H9 (cell line): ENCODE measurements at regions not wholly inside any gene's neighbourhood (a gene's known extent, or its start where the extent isn't known, plus 50 kb on each side); places are given as distances from the start of the nearest gene placed in this dataset.

Source experiments
- DNase-seq: peaks from one replicate; pipeline ENCODE4 v3.0.0-alpha.2; 2017
- H2AFZ ChIP-seq: one replicate; pipeline ENCODE4 v1.6.1; 2013; ENCODE audit warnings: mild to moderate bottlenecking, low read length, control low read depth, moderate library complexity
- H2AK5ac ChIP-seq: 2 replicates; pipeline ENCODE4 v1.6.1; 2013; ENCODE audit warnings: low read length, control low read depth, mixed read lengths; ENCODE audit not compliant: insufficient read length
- H2BK120ac ChIP-seq: one replicate; pipeline ENCODE4 v1.6.1; 2013; ENCODE audit warnings: low read depth, mild to moderate bottlenecking, low read length, control low read depth, inconsistent platforms; ENCODE audit not compliant: poor library complexity, severe bottlenecking
- H2BK12ac ChIP-seq: 2 replicates; pipeline ENCODE4 v1.6.1; 2013; ENCODE audit warnings: low read length, control low read depth, mixed read lengths, low read depth; ENCODE audit not compliant: insufficient read length
- H2BK15ac ChIP-seq: 2 replicates; pipeline ENCODE4 v1.6.1; 2013; ENCODE audit warnings: low read depth, low read length, control low read depth
- H2BK20ac ChIP-seq: one replicate; pipeline ENCODE4 v1.6.1; 2013; ENCODE audit warnings: low read depth, mild to moderate bottlenecking, low read length, control low read depth, inconsistent platforms; ENCODE audit not compliant: poor library complexity, severe bottlenecking
- H2BK5ac ChIP-seq: 2 replicates; pipeline ENCODE4 v1.6.1; 2013; ENCODE audit warnings: low read length, control low read depth, mixed read lengths; ENCODE audit not compliant: insufficient read length
- H3K14ac ChIP-seq: 2 replicates; pipeline ENCODE4 v1.6.1; 2013; ENCODE audit warnings: low read length, control low read depth; ENCODE audit not compliant: insufficient read depth
- H3K18ac ChIP-seq: 2 replicates; pipeline ENCODE4 v1.6.1; 2013; ENCODE audit warnings: low read depth, mild to moderate bottlenecking, mixed read lengths, low read length, control low read depth; ENCODE audit not compliant: insufficient read length
- H3K23ac ChIP-seq: 2 replicates; pipeline ENCODE4 v1.6.1; 2013; ENCODE audit warnings: low read length, control low read depth, mixed read lengths, low read depth; ENCODE audit not compliant: insufficient read length
- H3K23me2 ChIP-seq: 2 replicates; pipeline ENCODE4 v1.6.1; 2013; ENCODE audit warnings: low read depth, mild to moderate bottlenecking, mixed read lengths, low read length, control low read depth; ENCODE audit not compliant: insufficient read length, poor library complexity, severe bottlenecking
- H3K27ac ChIP-seq: 2 replicates; pipeline ENCODE4 v1.5.1; 2013; ENCODE audit warnings: low read length, control low read depth, mixed read lengths, low read depth; ENCODE audit not compliant: insufficient read length
- H3K27me3 ChIP-seq: 2 replicates; pipeline ENCODE4 v1.6.1; 2013; ENCODE audit warnings: low read length, control low read depth, inconsistent platforms; ENCODE audit not compliant: insufficient read depth
- H3K4ac ChIP-seq: 2 replicates; pipeline ENCODE4 v1.6.1; 2013; ENCODE audit warnings: low read depth, mild to moderate bottlenecking, control low read depth, inconsistent platforms, low read length, moderate library complexity
- H3K4me1 ChIP-seq: 2 replicates; pipeline ENCODE4 v1.6.1; 2013; ENCODE audit warnings: low read length, control low read depth, inconsistent platforms; ENCODE audit not compliant: insufficient read depth
- H3K4me2 ChIP-seq: 2 replicates; pipeline ENCODE4 v1.6.1; 2013; ENCODE audit warnings: low read length, control low read depth, mixed read lengths; ENCODE audit not compliant: insufficient read length, insufficient read depth
- H3K56ac ChIP-seq: 2 replicates; pipeline ENCODE4 v1.6.1; 2013; ENCODE audit warnings: low read depth, mild to moderate bottlenecking, mixed read lengths, low read length, control low read depth; ENCODE audit not compliant: insufficient read length
- H3K79me1 ChIP-seq: 2 replicates; pipeline ENCODE4 v1.6.1; 2013; ENCODE audit warnings: low read depth, mild to moderate bottlenecking, moderate library complexity, low read length, control low read depth, inconsistent platforms; ENCODE audit not compliant: insufficient read depth, poor library complexity, severe bottlenecking
- H3K79me2 ChIP-seq: 2 replicates; pipeline ENCODE4 v1.6.1; 2013; ENCODE audit warnings: low read length, control low read depth, inconsistent platforms; ENCODE audit not compliant: insufficient read depth
- H3K9ac ChIP-seq: 2 replicates; pipeline ENCODE4 v1.6.1; 2013; ENCODE audit warnings: low read length, control low read depth, mixed read lengths; ENCODE audit not compliant: insufficient read length; ENCODE audit errors: extremely low read depth
- H3K9me3 ChIP-seq: one replicate; pipeline ENCODE4 v1.6.1; 2013; ENCODE audit warnings: low read depth, low read length, inconsistent platforms; ENCODE audit not compliant: control insufficient read depth
- H3T11ph ChIP-seq: one replicate; pipeline ENCODE4 v1.6.1; 2013; ENCODE audit warnings: mild to moderate bottlenecking, low read length, control low read depth, inconsistent platforms
- H4K20me1 ChIP-seq: one replicate; pipeline ENCODE4 v1.6.1; 2013; ENCODE audit not compliant: control insufficient read depth, insufficient read length, insufficient read depth
- H4K5ac ChIP-seq: 2 replicates; pipeline ENCODE4 v1.6.1; 2013; ENCODE audit warnings: low read depth, mild to moderate bottlenecking, mixed read lengths, low read length, control low read depth; ENCODE audit not compliant: insufficient read length
- H4K8ac ChIP-seq: replicated peaks from 2 replicates; pipeline ENCODE4 v1.6.1; 2013; ENCODE audit warnings: low read length, control low read depth, mixed read lengths, low read depth; ENCODE audit not compliant: insufficient read length
- H4K91ac ChIP-seq: 2 replicates; pipeline ENCODE4 v1.6.1; 2013; ENCODE audit warnings: low read depth, mild to moderate bottlenecking, moderate library complexity, mixed read lengths, low read length, control low read depth; ENCODE audit not compliant: insufficient read length
- H3K27ac Mint-ChIP-seq, 3 experiments: 2 replicates in 2 of 3; 3 replicates in 1 of 3; pipeline ENCODE4 v1.8.0; 2020 to 2021; ENCODE audit warnings: mixed read lengths in 3 of 3, mild to moderate bottlenecking in 1 of 3, moderate library complexity in 1 of 3
- H3K27me3 Mint-ChIP-seq: 2 replicates; pipeline ENCODE4 v1.8.0; 2021; ENCODE audit warnings: low read depth, mild to moderate bottlenecking, moderate library complexity, mixed read lengths
- H3K36me3 Mint-ChIP-seq, 3 experiments: 2 replicates in 2 of 3; 3 replicates in 1 of 3; pipeline ENCODE4 v1.8.0; 2020 to 2021; ENCODE audit warnings: low read depth in 3 of 3, mixed read lengths in 3 of 3; ENCODE audit not compliant: insufficient read depth in 1 of 3
- H3K4me1 Mint-ChIP-seq, 2 experiments: 2 replicates each; pipeline ENCODE4 v1.8.0; 2020; ENCODE audit warnings: mixed read lengths in 2 of 2
- H3K4me3 Mint-ChIP-seq, 2 experiments: 2 replicates in 1 of 2; 3 replicates in 1 of 2; pipeline ENCODE4 v1.8.0; 2020 to 2021; ENCODE audit warnings: mild to moderate bottlenecking in 2 of 2, mixed read lengths in 2 of 2, moderate library complexity in 1 of 2
- H3K9me3 Mint-ChIP-seq, 2 experiments: 2 replicates in 1 of 2; 3 replicates in 1 of 2; pipeline ENCODE4 v1.8.0; 2020; ENCODE audit warnings: mild to moderate bottlenecking in 2 of 2, mixed read lengths in 2 of 2, moderate library complexity in 1 of 2
- WGBS: extraction: QIAGEN DNeasy Blood & Tissue Kit; methylation state at CpG from one replicate; pipeline ENCODE4 v1.1.7; 2013; ENCODE audit warnings: missing lambda C conversion rate, low lambda C conversion rate, mixed read lengths; ENCODE audit not compliant: insufficient read length; ENCODE audit errors: extremely low coverage; 5-methylcytosine and 5-hydroxymethylcytosine counted together
- TF ChIP-seq, protein P1 (sequence below): fragments of 200-600 bp; sonication (generic); conservative IDR thresholded peaks from 3 replicates; pipeline ENCODE4 v1.8.0; 2021; ENCODE audit warnings: antibody characterized with exemption, mild to moderate bottlenecking

DNA sequence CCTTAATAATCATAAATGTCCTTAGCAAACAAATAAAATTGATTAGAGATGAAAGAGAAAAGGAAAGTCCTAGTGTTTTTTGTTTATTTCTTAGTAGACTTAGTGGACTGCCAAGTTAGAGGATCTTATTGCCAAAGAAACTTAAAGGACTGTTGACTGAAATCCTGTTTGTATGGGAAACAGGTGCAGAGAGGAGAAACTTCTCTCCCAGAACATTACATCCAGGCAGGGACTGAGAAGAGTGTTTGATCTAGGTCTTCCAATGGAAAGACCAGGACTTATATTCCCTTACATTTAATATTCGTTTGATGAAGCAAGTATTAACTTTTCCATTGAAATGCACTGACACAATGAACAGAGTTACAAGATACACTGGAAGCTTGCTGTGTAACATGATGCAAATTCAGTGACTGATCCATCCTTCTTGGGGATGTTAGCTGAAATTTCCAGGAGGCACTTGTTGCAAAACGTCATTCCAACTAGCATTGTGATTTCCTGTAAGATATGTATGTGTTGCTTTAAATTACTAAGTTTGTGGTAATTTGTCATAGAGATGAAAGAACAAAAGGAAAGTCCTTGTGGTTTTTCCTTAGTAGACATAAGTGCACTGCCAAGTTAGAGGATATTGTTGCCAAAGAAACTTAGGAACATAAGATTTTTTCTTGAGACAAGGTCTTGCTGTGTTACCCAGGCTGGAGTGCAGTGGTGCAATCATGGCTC lies 505.6 kb downstream of the STIM2 start:
- no peak overlapping the region for H4K5ac ChIP-seq
- Mint-ChIP-seq H3K36me3 (no peaks in the 10 kb centered on the region; a peak in 2 of 7 replicates), H3K4me1 (peaks cover under 1 to 2% of the 10 kb centered on the region in 2 experiments; a peak in 3 of 4 replicates), H3K27ac (no peak overlapping the region; a peak in 1 of 7 replicates), H3K27me3 (peaks cover 2% of the 10 kb centered on the region; the same call in 1 of the 2 replicates), H3K4me3 (no peak overlapping the region), H3K9me3 (no peaks in the 10 kb centered on the region; a peak in 2 of 5 replicates)
- no peak overlapping the region for H2BK120ac ChIP-seq
- no peaks in the 10 kb centered on the region for H3K79me1 ChIP-seq
- H3K14ac ChIP-seq = no peak overlapping the region
- no peak for DNase-seq
- H2BK15ac ChIP-seq = no peak overlapping the region
- no peak overlapping the region for H2BK20ac ChIP-seq
- H2BK12ac ChIP-seq = no peak overlapping the region
- H3K56ac ChIP-seq = no peak overlapping the region
- H2BK5ac ChIP-seq = no peak overlapping the region
- H3K27ac ChIP-seq = no peak overlapping the region
- no CpG with 5 or more reads among the region's 2 CpGs for WGBS
- no peaks in the 10 kb centered on the region for H3K23me2 ChIP-seq
- H2AFZ ChIP-seq = no peak overlapping the region
- no peak overlapping the region for H4K91ac ChIP-seq
- H4K20me1 ChIP-seq = no peaks in the 10 kb centered on the region
- no peak overlapping the region for H3K18ac ChIP-seq
- H3K9me3 ChIP-seq = no peaks in the 10 kb centered on the region
- H3K79me2 ChIP-seq = no peaks in the 10 kb centered on the region
- H3K9ac ChIP-seq = no peak overlapping the region
- TF ChIP-seq, protein P1, sequence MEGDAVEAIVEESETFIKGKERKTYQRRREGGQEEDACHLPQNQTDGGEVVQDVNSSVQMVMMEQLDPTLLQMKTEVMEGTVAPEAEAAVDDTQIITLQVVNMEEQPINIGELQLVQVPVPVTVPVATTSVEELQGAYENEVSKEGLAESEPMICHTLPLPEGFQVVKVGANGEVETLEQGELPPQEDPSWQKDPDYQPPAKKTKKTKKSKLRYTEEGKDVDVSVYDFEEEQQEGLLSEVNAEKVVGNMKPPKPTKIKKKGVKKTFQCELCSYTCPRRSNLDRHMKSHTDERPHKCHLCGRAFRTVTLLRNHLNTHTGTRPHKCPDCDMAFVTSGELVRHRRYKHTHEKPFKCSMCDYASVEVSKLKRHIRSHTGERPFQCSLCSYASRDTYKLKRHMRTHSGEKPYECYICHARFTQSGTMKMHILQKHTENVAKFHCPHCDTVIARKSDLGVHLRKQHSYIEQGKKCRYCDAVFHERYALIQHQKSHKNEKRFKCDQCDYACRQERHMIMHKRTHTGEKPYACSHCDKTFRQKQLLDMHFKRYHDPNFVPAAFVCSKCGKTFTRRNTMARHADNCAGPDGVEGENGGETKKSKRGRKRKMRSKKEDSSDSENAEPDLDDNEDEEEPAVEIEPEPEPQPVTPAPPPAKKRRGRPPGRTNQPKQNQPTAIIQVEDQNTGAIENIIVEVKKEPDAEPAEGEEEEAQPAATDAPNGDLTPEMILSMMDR = no peak
- no peak overlapping the region for H4K8ac ChIP-seq
- H3K4me1 ChIP-seq = no peaks in the 10 kb centered on the region
- H3T11ph ChIP-seq = no peak overlapping the region
- H2AK5ac ChIP-seq = no peak overlapping the region
- H3K23ac ChIP-seq = no peak overlapping the region
- no peak overlapping the region for H3K4me2 ChIP-seq
- H3K27me3 ChIP-seq = no peaks in the 10 kb centered on the region
- no peak overlapping the region for H3K4ac ChIP-seq
